MM.1S (cell line): ENCODE measurements at regions not wholly inside any gene's neighbourhood (a gene's known extent, or its start where the extent isn't known, plus 50 kb on each side); places are given as distances from the start of the nearest gene placed in this dataset.
"Not testable (repeated sequence)": the region's sequence is repeated elsewhere in the genome, so short reads cannot be mapped to it uniquely, and the experiment has no call there.

Source experiments
- DNase-seq: peaks from one replicate; pipeline ENCODE4 v3.0.0-alpha.2; 2015
- H2AFZ ChIP-seq: fragments of 300-600 bp; sonication (generic); 2 replicates; pipeline ENCODE4 v1.6.0; 2016; ENCODE audit warnings: antibody characterized with exemption, low read length
- H3F3A ChIP-seq: fragments of 300-600 bp; sonication (generic); 2 replicates; pipeline ENCODE4 v1.6.1; 2016; ENCODE audit warnings: mild to moderate bottlenecking, antibody characterized with exemption, low read length, moderate library complexity, mixed read lengths; ENCODE audit not compliant: insufficient read depth
- H3K27ac ChIP-seq: fragments of 300-600 bp; sonication (generic); 2 replicates; pipeline ENCODE4 v1.5.1; 2016; ENCODE audit warnings: mild to moderate bottlenecking, low read length
- H3K27me3 ChIP-seq: fragments of 300-600 bp; sonication (generic); replicated peaks from 2 replicates; pipeline ENCODE4 v1.6.0; 2016; ENCODE audit warnings: low read length; ENCODE audit not compliant: insufficient read depth
- H3K36me3 ChIP-seq: fragments of 300-600 bp; sonication (generic); replicated peaks from 2 replicates; pipeline ENCODE4 v1.6.1; 2016; ENCODE audit warnings: mild to moderate bottlenecking, low read length, mixed read lengths; ENCODE audit not compliant: insufficient read depth
- H3K4me1 ChIP-seq: fragments of 300-600 bp; sonication (generic); 2 replicates; pipeline ENCODE4 v1.6.1; 2016; ENCODE audit warnings: low read length, mixed read lengths
- H3K4me2 ChIP-seq: fragments of 300-600 bp; sonication (generic); 2 replicates; pipeline ENCODE4 v1.6.0; 2016; ENCODE audit warnings: low read depth, low read length
- H3K4me3 ChIP-seq: fragments of 300-600 bp; sonication (generic); 2 replicates; pipeline ENCODE4 v1.5.1; 2016; ENCODE audit warnings: low read length, mixed read lengths
- H3K79me2 ChIP-seq: fragments of 300-600 bp; sonication (generic); 2 replicates; pipeline ENCODE4 v1.6.1; 2016; ENCODE audit warnings: mixed run types, low read length, mixed read lengths
- H3K9ac ChIP-seq: fragments of 300-600 bp; sonication (generic); 2 replicates; pipeline ENCODE4 v1.6.1; 2016; ENCODE audit warnings: low read length, mixed read lengths
- H3K9me2 ChIP-seq: fragments of 300-600 bp; sonication (generic); replicated peaks from 2 replicates; pipeline ENCODE4 v1.6.1; 2016; ENCODE audit warnings: mild to moderate bottlenecking, low read length, mixed read lengths; ENCODE audit not compliant: insufficient read depth
- H3K9me3 ChIP-seq: fragments of 300-600 bp; sonication (generic); replicated peaks from 2 replicates; pipeline ENCODE4 v1.6.1; 2016; ENCODE audit warnings: mild to moderate bottlenecking, low read length, mixed read lengths; ENCODE audit not compliant: insufficient read depth
- H4K20me1 ChIP-seq: fragments of 300-600 bp; sonication (generic); 2 replicates; pipeline ENCODE4 v1.6.1; 2016; ENCODE audit warnings: mild to moderate bottlenecking, low read length, moderate library complexity, mixed read lengths; ENCODE audit not compliant: insufficient read depth
- CTCF ChIP-seq: fragments of 300-600 bp; sonication (generic); IDR thresholded peaks from 2 replicates; pipeline ENCODE4 v1.5.1; 2016; ENCODE audit warnings: antibody characterized with exemption, low read length, mixed read lengths
- EZH2 ChIP-seq: fragments of 300-600 bp; sonication (generic); optimal IDR thresholded peaks from 2 replicates; pipeline ENCODE3; 2017; ENCODE audit warnings: low read depth, mild to moderate bottlenecking, antibody characterized with exemption, low read length, mixed read lengths
- EZH2phosphoT487 ChIP-seq: fragments of 300-600 bp; sonication (generic); IDR thresholded peaks from 2 replicates; pipeline ENCODE4 v1.6.1; 2018; ENCODE audit warnings: antibody characterized with exemption, low read length

DNA sequence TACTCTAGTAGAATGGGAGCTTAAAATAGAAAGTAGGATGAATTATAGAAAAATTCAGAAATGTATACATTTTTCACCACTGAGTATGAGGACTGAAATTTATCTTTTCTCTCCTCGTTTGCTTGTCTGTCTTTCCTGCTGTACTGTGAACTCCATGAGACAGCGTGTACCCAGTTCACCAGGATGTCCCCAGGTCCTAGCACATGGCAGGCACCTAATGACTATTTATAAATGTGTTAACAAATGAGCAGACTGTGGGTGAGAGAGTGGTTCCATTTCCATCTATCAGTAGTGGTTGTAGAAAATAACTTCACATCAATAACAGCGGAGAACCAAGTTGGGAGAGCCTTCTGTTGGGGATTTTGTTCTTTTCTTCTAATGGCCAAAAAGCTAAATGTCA, 106.3 kb downstream of the NUS1 start:
- H3K79me2 ChIP-seq, result no peaks in the 10 kb centered on the region
- no peak overlapping the region for H3K9ac ChIP-seq
- H3K4me2 ChIP-seq, result no peak overlapping the region
- DNase-seq, result no peak
- no peaks in the 10 kb centered on the region for H3K36me3 ChIP-seq
- no peak overlapping the region for H3K4me3 ChIP-seq
- no peak overlapping the region for H3K27ac ChIP-seq
- no peaks in the 10 kb centered on the region for H3K4me1 ChIP-seq
- H3K9me3 ChIP-seq, result no peaks in the 10 kb centered on the region
- H2AFZ ChIP-seq, result no peak overlapping the region
- H3K27me3 ChIP-seq, result no peaks in the 10 kb centered on the region
- H4K20me1 ChIP-seq, result no peaks in the 10 kb centered on the region
- H3F3A ChIP-seq, result no peaks in the 10 kb centered on the region
- H3K9me2 ChIP-seq, result no peaks in the 10 kb centered on the region
- no peak for TF ChIP-seq EZH2
- no peak for TF ChIP-seq CTCF

GRCh38 chr6:117783279-117783678, 108.0 kb downstream of the NUS1 start:
- Histone ChIP-seq H3K36me3 (no peaks in the 10 kb centered on the region), H3F3A (no peaks in the 10 kb centered on the region), H3K4me3 (no peak overlapping the region), H3K4me2 (no peak overlapping the region), H3K79me2 (no peaks in the 10 kb centered on the region), H3K9ac (no peak overlapping the region), H4K20me1 (no peaks in the 10 kb centered on the region), H3K4me1 (no peaks in the 10 kb centered on the region), H2AFZ (no peak overlapping the region), H3K27me3 (no peaks in the 10 kb centered on the region), H3K27ac (no peak overlapping the region), H3K9me2 (no peaks in the 10 kb centered on the region), H3K9me3 (no peaks in the 10 kb centered on the region)
- TF ChIP-seq CTCF (no peak), EZH2phosphoT487 (no peak), EZH2 (no peak)
- no peak for DNase-seq

DNA sequence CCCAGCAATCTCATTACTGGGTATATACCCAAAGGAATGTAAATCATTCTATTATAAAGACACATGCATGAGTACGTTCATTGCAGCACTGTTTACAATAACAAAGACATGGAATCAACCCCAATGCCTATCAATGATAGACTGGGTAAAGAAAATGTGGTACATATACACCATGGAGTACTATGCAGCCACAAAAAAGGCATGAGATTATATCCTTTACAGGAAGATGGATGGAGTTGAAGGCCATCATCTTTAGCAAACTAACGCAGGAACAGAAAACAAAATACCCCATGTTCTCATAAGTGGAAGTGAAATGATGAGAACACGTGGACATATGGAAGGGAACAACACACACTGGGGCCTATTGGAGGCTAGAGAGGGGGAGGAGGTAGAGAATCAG, 115.7 kb downstream of the NUS1 start:
- Histone ChIP-seq H3K9me3 (no peaks in the 10 kb centered on the region), H3K27ac (no peak overlapping the region), H2AFZ (no peak overlapping the region), H3K9ac (no peak overlapping the region), H3F3A (no peaks in the 10 kb centered on the region), H3K36me3 (no peaks in the 10 kb centered on the region), H3K9me2 (no peaks in the 10 kb centered on the region), H3K4me1 (no peaks in the 10 kb centered on the region), H3K4me3 (no peak overlapping the region), H3K4me2 (no peak overlapping the region), H3K79me2 (no peaks in the 10 kb centered on the region), H3K27me3 (no peaks in the 10 kb centered on the region), H4K20me1 (no peaks in the 10 kb centered on the region)
- TF ChIP-seq EZH2, result no peak
- DNase-seq, result no peak

DNA sequence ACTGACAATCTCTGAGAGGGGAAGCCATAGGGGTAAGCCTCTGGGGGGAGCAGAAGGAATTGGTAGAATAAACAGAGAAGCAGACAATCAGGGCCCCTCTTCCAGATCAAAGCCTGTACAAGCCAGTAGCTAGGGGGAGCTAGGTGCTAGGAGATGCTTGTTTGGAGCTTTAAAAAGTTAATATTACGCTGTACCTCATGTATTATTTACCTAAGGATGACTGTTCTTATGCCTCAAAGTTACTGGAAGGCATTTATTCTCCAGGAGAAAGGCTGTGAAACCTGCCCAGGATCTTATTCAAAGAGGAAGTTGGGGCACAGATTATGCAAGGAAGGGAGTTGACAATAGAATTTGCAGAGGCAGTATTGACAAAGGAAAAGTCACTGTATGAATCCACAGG, 111.8 kb upstream of the SLC35F1 start:
- no peaks in the 10 kb centered on the region for H3K4me1 ChIP-seq
- TF ChIP-seq EZH2phosphoT487 (no peak), EZH2 (no peak), CTCF (no peak)
- no peak overlapping the region for H3K9ac ChIP-seq
- no peak overlapping the region for H2AFZ ChIP-seq
- no peak overlapping the region for H3K4me2 ChIP-seq
- DNase-seq, result no peak
- H3F3A ChIP-seq, result no peaks in the 10 kb centered on the region
- no peaks in the 10 kb centered on the region for H3K36me3 ChIP-seq
- H3K4me3 ChIP-seq, result no peak overlapping the region
- no peaks in the 10 kb centered on the region for H3K79me2 ChIP-seq
- no peak overlapping the region for H3K27ac ChIP-seq
- no peaks in the 10 kb centered on the region for H3K9me2 ChIP-seq
- H3K9me3 ChIP-seq, result no peaks in the 10 kb centered on the region
- H3K27me3 ChIP-seq, result no peaks in the 10 kb centered on the region
- no peaks in the 10 kb centered on the region for H4K20me1 ChIP-seq

DNA sequence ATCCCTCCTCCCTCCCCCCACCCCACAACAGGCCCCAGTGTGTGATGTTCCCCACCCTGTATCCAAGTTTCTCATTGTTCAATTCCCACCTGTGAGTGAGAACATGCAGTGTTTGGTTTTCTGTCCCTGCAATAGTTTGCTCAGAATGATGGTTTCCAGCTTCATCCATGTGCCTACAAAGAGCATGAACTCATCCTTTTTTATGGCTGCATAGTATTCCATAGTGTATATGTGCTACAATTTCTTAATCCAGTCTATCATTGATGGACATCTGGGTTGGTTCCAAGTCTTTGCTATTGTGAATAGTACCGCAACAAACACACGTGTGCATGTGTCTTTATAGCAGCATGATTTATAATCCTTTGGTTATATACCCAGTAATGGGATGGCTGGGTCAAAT, 108.2 kb upstream of the SLC35F1 start:
- DNase-seq, H3K36me3 ChIP-seq, H3K9me2 ChIP-seq, H3K9me3 ChIP-seq, H3K9ac ChIP-seq, H2AFZ ChIP-seq, H3K27me3 ChIP-seq, H3K4me1 ChIP-seq, H3K27ac ChIP-seq, H3F3A ChIP-seq, H3K4me2 ChIP-seq, H3K79me2 ChIP-seq, H3K4me3 ChIP-seq, H4K20me1 ChIP-seq: not testable (repeated sequence)
